Glomerular endothelial cell (primary cell): ENCODE measurements at regions not wholly inside any gene's neighbourhood (a gene's known extent, or its start where the extent isn't known, plus 50 kb on each side); places are given as distances from the start of the nearest gene placed in this dataset.
"Not testable (repeated sequence)": the region's sequence is repeated elsewhere in the genome, so short reads cannot be mapped to it uniquely, and the experiment has no call there.

Source experiments
- DNase-seq: peaks from one replicate; pipeline ENCODE4 v3.0.0-alpha.2; 2011; ENCODE audit warnings: low read depth, low spot score; ENCODE audit errors: extremely low read depth

DNA sequence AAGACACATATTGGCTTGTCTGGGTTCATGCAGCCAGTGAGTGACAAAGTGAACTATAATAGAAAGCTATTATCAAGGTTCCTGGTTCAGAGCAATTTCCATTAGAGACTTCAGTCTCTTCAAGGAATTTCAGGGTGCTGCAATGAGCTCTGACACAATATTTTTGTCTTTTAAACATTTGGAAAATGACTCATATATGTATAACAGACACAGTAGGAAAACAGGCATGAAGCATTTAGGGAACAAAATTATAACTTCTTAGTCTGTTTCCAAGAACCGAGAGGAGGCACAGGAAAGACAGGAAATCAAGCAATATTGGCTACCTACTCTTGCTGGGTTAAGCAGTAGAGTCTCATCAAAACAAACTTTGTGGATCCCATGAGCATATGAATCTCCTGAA lies 170.4 kb downstream of the PTPRC start:
- DNase-seq, result no peak

DNA sequence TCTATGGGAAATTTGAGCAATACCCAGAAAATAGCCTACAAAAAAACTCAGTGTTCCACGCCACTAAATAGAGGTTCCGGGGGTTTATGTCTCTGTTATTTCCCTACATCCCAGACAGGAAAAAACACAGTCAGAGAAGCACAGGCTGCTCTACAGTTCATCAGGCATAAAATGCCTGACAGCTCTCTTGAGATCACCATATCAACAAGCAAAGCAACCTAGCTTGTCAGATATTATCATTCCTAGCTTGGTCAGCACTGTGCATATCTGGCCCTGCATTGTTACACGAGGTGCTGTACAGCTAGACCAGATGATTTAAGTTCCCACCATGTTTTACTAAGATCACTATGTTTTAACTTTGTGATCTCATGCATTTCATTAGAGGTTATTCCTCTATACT lies 172.6 kb downstream of the PTPRC start:
- DNase-seq, result no peak

DNA sequence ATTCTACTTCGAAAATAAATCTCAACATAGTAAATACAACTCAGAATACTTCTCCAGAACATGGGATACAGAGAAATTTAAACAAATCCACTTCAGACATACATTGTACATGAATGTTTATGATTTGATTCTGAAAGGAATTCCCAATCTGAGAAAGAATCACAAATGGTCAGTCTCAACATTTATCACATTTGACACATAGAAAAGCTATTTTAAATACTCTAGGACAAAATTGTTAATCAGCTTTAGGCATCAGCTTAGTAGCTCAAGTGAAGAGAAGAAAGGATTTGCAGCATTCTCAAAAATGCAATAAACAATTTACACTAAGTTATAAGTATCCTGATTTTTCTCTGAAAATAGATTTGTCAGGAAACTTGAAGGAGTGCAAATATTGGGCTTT lies 184.8 kb downstream of the PTPRC start:
- no peak for DNase-seq

DNA sequence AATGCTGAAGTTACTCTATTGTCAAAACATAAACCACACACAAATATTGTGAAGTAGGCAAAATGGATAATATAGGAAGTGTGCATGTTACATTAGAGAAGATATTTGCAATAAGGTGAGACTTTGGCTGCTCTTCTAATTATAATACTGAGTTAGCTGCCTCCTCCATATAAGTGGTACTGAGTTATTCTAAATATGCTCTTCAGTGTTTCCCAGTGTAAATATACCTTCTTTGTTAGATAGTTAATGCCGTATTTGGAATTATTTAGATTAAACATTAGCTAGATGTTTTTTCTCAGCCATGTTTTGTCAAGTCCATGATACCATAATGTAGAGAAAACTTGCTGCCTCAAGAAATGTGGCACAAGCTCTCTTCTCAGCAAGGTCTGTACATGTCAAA lies 186.4 kb downstream of the PTPRC start:
- no peak for DNase-seq

DNA sequence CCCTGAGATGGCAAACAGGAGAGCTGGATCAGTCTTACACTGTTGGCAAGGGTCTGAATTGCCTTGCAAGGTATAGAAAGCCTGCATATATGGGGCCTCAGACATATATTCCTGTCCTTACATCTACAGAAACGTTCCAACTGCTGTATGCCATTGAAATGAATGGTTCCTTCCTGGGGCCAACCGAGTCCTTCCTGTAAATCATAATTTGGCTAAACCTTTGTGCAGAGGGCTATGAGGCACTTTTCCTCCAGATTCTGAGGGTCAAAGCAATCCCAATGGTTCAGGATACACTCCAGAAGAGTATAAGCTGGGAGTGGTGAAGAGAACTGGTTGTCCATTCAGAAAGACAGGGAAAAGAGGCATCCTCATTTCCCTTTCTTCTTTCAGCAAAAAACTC lies 190.5 kb downstream of the PTPRC start:
- no peak for DNase-seq

DNA sequence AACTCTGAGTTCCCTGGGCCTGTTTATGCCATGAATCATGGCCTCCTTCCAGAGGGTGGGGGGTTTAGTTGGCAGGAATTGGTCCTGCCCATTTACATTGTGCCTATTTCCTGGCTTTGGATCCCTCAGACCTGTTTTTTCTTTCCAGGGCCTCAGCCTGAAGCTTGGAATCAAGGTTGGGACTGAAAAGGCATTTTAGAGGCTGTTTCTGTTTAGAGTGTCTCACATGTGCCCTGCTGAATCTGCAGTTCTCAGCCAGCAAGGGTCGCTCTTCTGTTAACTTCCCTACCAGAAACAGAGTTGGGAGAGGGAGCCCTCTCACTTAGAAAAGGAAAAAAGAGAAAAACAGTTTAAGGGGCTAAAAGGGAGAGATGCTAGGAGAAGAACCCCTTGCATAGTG lies 191.1 kb downstream of the PTPRC start:
- peak; percentile 31 for DNase-seq

DNA sequence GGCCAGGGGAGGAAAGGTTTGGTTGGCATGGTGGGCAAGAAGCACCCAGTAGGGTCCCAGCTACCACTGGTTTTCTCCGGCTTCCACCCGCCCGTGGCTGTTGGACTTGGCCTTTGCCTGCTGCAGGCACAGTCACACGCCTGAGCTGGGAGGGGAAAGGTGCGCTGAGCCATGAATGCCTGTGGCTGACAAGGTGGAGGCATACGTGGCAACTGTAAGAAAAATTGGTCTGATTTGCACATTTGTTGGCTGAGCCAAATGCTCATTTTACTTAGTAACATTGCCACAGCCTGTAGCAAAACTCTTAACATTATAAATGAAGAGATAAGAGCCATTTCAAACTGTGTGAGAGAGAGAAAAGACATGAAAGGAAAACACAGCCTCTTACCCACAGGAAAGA lies 191.6 kb downstream of the PTPRC start:
- DNase-seq, result no peak

DNA sequence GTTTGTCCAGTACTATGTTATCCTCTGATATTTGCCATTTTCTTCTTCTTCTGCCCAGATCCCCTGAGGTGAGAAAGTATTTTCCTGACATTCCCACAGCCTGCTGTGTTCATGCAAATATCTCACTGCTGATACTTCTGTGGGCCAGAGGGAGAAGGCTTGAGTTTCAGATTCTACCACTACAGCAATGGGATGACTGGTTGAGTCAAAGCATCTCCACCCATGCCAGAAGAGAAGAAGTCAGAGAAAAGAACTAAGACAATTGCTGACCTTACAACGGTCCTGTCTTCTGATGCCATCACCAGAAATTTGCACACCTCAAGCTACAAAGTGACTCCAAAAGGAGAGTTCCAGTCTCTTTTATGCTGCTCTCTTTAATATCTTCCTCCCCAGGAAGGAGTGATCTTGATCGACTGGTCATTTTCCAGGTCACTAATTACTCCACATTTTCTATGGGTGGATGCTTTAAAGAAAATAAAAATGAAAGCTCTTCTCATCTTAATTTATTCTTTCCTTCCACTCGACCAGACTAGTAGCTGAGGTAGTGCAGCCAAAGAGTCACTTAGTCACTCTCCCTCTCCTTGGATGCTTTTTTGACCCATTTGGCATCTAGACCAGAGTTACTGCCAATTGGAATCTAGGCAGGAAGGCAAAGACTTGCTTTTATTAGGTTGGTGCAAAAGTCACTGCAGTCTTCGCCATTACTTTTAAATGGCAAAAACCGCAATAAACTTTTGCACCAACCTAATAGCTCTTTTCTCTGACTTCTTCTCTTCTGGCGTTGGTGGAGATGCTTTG lies 195.1 kb downstream of the PTPRC start:
- no peak for DNase-seq

DNA sequence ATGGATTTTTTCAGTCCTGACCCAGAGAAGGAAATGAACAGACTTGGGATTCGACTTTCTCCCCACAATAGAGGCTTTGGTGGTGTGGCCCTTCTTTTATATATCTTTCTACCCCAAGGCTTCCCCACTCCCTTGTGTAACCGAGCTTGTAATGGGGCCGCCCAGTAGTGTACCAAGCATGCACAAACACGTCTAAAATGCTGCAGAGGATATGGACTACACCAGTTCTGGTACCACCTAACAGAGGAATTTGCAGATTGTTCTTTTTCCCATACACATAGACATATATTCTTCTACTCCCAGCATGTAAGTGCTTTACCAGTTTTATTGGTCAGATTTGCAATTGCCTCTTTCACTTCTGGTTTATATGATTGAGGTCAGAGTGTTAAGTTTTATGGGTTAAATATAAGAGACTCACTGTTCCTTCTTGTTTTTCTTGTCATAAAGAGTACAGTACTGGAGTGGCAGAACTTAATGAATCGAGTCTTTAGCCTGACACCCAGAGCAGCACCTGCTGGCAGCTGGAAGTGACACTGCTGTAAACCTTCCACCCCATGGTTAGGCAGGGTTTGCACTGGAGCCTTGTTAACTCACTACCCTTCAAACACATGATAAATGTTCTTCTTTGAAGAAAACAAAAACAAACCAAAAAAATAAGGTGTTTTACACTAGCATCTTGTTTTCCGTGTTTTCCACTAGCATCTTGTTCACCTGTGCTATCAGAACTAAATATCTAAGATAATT lies 198.6 kb downstream of the PTPRC start:
- DNase-seq, result no peak

DNA sequence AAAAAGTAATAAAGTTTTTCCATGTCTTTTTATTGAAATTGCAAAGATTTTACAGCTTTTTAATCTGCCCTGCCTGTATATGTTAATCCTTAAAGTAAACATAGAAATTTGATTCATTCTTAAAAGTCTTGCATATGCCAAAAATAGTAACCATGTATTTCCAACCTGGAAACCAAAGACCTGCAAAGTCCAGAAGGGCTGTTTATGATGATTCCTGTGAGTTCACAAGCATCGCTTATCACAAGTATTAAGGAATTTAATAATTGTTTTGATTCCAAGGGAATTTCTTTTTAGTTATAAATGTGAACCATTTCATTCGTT lies 199.1 kb downstream of the PTPRC start:
- no peak for DNase-seq

DNA sequence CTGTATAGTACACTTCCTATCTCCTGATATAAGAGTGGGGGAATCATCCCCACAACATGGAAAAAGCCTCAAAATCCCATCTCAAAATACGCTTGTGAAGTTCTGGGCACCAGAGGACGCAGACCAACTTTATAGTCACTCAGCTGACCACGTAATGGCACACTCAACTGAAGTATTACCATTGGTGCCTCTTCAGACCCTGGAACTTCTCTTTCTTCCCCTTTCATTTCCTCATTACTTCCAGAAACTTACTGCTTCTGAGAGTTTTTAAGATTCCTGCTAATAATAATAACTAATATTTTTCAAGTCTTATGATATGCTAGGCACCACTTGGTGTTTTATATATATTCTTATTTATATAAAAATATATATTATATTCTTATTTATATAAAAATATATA lies 202.6 kb downstream of the PTPRC start:
- no peak for DNase-seq

DNA sequence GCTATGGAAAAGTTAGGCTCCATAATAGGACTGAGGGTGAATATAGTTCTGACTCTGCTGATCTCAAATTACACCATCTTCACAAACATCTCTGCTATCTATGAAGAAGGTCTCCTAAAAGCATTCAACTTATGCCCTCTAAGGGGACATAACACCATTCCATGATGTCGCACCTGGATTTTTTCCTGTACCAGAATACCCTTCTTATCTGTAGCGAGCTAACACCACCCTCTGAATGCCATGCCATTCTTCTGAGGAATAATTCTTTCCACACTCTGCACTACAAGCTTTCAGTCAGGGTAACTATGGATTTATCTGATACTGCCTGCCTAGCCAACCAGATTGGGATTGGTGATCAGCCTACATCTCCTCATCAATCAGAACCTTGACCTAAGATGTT lies 203.8 kb downstream of the PTPRC start:
- no peak for DNase-seq

DNA sequence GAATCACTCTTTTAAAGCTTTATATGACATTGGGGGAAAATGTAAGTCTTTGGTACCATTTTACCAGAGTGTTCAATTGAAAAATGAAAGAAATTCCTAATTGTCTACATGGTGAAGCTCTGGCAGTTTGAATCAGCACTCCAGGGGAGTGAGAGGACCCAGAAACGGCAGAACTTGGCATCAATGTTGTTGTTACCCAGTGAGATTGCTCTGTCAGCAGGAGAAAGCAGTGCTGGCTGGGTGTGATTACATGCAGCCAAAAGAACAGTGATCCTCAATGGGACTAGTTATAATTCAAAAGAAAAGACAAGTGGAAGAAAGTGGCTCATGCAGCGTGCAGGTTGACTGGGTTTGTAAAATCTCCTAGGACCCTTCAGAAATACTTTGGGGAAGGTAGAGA lies 206.4 kb downstream of the PTPRC start:
- no peak for DNase-seq

DNA sequence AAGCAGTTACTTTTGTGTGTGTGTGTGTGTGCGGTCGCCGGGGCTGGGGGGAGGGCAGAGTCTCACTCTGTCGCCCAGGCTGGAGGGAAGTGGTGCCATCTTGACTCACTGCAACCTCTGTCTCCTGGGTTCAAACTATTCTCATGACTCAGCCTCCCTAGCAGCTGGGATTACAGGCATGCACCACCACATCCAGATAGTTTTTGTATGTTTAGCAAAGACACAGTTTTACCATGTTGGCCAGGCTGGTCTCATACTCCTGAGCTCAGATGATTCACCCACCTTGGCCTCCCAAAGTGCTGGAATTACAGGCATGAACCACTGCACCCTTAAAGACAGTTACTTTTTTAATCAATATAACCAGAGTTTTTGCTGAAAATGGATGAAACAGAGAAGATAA lies 207.0 kb downstream of the PTPRC start:
- DNase-seq, result no peak

DNA sequence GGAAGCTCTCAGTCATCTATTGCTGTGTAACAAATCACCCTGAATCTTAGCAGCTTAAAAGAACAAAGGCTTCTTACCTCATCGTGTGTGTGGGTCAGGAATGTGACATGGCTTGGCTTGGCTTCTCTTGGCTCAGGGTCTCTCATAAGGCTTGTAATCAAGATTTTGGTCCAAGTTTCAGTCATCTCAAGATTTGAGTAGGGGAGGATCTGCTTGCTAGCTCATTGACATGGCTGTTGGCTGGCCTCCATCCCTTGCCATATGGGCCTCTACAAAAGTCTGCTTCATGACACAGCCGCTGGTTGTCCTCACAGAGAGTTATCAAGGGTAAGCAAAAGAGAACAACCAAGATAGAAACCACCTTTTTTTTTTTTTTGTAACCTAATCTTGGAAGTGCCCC lies 207.7 kb downstream of the PTPRC start:
- no peak for DNase-seq

DNA sequence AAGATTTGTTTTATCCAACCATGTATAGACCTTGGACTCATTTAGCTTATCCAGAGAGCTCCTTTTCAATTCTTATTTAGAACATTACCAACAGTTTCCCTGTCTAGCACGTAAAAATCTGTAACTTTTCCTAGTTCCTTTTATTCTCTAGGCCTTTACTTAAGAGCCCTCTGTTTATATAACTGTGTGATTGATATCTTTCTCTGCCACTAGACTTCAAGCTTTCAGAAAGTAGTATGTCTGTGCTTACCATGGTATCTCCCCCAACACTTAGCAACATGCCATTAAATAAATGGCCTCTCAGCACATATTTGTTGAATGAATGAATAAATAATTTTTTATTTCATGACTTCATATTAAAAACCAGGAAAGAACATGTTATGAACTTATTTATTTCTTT lies 209.4 kb downstream of the PTPRC start:
- DNase-seq, result no peak

DNA sequence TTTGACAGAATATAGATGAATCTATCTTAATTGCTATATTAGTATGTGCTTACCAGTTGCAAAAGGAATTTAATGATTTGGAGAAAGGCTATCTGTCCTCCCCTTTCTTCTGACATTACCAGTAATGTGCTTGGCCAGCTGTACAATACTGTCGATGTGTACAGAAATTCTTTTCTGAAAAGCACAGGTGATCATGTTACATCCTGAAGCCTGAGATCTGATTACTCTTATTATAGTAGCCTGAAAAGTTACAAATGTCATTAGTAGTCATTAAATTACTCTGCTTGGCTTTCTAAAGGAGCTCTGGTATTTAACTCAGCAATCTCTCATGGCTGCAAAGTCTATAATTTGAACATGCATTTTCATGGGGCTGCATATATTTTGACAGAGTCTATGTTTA lies 209.8 kb downstream of the PTPRC start:
- DNase-seq, result no peak

DNA sequence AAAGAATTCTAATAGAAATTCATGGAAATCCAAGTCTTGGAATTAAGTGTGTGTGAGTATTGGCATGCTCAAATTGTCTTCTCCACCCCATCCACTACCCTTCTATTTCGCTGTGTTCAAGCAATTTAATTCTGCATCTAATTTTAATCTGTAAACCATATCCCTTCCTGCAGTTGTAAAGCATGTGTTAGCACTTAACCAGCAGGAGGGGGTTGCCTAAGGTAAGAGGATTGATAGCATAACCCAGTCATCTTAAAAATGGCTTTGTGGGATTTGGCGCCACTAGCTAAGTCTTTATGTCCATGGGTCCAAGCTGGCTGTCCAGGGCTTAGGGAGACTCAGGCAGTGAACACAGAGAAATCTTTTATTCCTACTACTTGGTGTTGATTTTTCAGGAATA lies 210.3 kb downstream of the PTPRC start:
- no peak for DNase-seq

DNA sequence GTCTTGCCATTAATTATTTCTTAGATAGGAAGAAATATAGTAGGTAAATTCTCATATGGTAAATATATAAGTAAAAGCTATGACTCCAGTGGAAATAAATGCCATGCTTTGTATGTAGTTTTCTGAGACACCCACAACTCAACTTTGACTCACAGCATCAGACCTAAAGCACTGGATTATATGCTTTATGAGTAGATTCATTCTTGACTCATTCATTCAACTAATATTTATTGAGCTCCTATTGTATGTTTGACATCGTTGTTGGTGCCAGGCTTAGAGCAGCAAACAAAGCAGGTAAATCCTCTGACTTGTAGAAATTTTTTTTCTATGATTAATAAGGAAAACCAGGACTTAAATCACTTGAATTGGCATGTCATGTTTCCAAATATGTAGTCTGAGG lies 211.4 kb downstream of the PTPRC start:
- no peak for DNase-seq

DNA sequence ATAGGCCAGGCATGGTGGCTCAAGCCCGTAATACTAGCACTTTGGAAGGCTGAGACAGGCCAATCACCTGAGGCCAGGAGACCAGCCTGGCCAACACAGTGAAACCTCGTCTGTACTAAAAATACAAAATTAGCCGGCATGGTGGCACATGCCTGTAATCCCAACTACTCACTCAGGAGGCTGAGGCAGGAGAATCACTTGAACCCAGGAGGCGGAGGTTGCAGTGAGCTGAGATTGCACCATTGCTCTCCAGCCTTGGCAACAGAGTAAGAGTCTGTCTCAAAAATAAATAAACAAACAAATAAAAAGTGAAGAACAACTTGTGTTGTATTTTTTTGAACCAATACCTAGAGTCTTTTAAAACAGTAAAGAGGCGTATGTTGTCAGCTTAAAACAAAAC lies 212.1 kb downstream of the PTPRC start:
- DNase-seq, result not testable (repeated sequence)

DNA sequence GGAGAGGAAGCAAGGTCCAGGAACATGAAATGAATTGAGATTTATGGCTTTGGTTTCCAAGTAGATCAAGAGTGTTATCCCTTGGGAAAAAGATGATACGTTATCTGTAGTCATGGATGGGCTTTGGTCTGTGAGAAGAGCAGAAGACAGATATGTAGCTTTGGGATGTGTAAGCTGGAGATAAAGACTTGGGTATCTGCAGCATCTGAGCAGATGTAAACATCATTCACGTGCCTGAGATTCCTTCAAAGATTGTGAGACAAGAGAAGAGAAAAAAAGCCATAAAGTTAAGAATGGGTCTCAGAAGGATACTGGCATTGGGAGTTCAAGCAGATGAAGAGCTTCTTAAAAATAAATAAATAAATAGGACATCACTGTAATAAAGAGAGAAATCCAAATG lies 217.8 kb downstream of the PTPRC start:
- DNase-seq, result no peak

DNA sequence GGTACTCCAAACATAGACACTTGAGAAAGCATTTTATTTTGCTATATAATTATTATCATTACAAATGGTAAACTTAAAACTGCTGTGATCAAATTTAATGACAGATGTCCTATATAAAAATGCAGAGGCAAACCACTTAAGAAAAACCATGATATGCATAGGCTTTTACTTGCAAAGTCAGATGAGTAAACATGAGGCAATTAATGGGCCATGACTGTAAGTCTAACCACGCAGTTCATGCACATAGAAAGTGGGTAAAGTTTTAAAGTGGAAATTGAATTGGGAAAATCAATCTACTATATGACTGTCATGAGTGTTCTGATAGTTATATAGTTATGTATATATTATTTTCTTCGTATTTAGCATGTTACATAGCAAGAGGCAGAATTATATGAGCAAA lies 219.2 kb downstream of the PTPRC start:
- DNase-seq, result no peak

DNA sequence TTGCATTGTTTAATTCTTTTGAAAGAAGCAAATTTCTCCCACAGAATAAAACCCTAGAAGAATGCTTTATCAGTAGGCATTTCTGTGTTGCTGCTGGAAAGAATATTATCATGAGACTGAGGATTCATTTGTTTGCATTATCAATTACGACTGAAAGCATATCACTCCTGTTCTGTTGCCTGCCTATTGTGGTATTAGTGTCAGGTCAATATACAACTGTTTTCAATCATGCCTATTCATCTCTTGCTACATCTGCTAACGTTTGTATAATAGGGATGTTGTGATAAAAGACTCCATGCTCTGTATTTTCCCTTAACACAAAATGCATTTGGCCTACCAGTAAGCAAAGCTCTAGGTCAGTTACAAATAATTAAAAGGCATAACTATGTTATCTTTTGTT lies 221.5 kb downstream of the PTPRC start:
- DNase-seq, result no peak
